HG03571 (cell line): ENCODE measurements at regions not wholly inside any gene's neighbourhood (a gene's known extent, or its start where the extent isn't known, plus 50 kb on each side); places are given as distances from the start of the nearest gene placed in this dataset.

Source experiments
- ATAC-seq: cut with Tn5 transposase; IDR thresholded peaks from one replicate; pipeline ENCODE4 v1.9.1; 2021; ENCODE audit not compliant: unreplicated experiment

- no peak for ATAC-seq
Observed at GRCh38 chr1:229101011-229101871, 169.7 kb upstream of the RAB4A start.

GRCh38 chr1:229102741-229103391 is 168.0 kb upstream of the RAB4A start:
- no peak for ATAC-seq

GRCh38 chr1:229104654-229105053 is 166.3 kb upstream of the RAB4A start:
- ATAC-seq, result no peak

GRCh38 chr1:229105109-229105508 is 165.8 kb upstream of the RAB4A start:
- no peak for ATAC-seq

- no peak for ATAC-seq
Observed at GRCh38 chr1:229105822-229106525, 164.9 kb upstream of the RAB4A start.

- no peak for ATAC-seq
Observed at GRCh38 chr1:229106526-229107125, 164.3 kb upstream of the RAB4A start.

GRCh38 chr1:229107304-229107815 is 163.6 kb upstream of the RAB4A start:
- ATAC-seq, result no peak

- no peak for ATAC-seq
Observed at GRCh38 chr1:229107972-229108371, 162.9 kb upstream of the RAB4A start.

GRCh38 chr1:229108598-229109201 is 162.2 kb upstream of the RAB4A start:
- no peak for ATAC-seq

- ATAC-seq, result no peak
Observed at GRCh38 chr1:229109320-229109761, 161.6 kb upstream of the RAB4A start.

GRCh38 chr1:229110986-229111385 is 159.9 kb upstream of the RAB4A start:
- ATAC-seq, result no peak

- no peak for ATAC-seq
Observed at GRCh38 chr1:229111703-229112319, 159.1 kb upstream of the RAB4A start.

- no peak for ATAC-seq
Observed at GRCh38 chr1:229112832-229113548, 157.9 kb upstream of the RAB4A start.

GRCh38 chr1:229114315-229114714 is 156.6 kb upstream of the RAB4A start:
- ATAC-seq, result no peak

- no peak for ATAC-seq
Observed at GRCh38 chr1:229114850-229115365, 156.0 kb upstream of the RAB4A start.

GRCh38 chr1:229116114-229116513 is 154.8 kb upstream of the RAB4A start:
- no peak for ATAC-seq

- ATAC-seq, result no peak
Observed at GRCh38 chr1:229117664-229118300, 153.1 kb upstream of the RAB4A start.

- ATAC-seq, result no peak
Observed at GRCh38 chr1:229118477-229119061, 152.3 kb upstream of the RAB4A start.
